NOMO-1 (cell line): ENCODE measurements at regions not wholly inside any gene's neighbourhood (a gene's known extent, or its start where the extent isn't known, plus 50 kb on each side); places are given as distances from the start of the nearest gene placed in this dataset.
"Not testable (repeated sequence)": the region's sequence is repeated elsewhere in the genome, so short reads cannot be mapped to it uniquely, and the experiment has no call there.

Experiments
- DNase-seq, 2 experiments: peaks; one replicate each; lab custom pipeline; 2025; ENCODE audit not compliant: unreplicated experiment in 2 of 2; lab: John Stamatoyannopoulos, UW

- DNase-seq = not testable (repeated sequence)
Measured at GRCh38 chr16:59809488-59809887, 1075.4 kb upstream of the GOT2 start.

DNA sequence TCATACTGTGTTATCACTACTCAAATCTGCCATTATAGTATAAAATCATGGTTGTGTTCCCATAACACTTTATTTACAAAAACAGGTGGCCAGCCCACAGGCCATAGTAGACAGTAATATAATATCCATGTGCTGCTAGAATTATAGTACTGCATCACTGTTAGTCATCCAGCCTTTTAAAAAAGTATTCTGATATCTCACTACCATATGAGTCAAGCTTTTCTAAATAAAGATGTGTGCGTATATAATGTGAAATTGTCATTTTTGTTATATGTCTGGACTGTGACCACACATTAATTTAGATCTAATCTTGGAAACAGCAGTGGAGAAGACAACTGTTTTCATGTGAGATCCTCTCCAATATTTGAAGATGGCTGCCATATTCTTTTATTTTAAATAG is 1049.1 kb upstream of the GOT2 start:
- DNase-seq = no peak

- no peak for DNase-seq
Measured at GRCh38 chr16:59773330-59773729, 1039.2 kb upstream of the GOT2 start.

GRCh38 chr16:59759296-59759695 is 1025.2 kb upstream of the GOT2 start:
- DNase-seq = no peak

- DNase-seq = no peak
Measured at GRCh38 chr16:59758848-59759247, 1024.7 kb upstream of the GOT2 start.

DNA sequence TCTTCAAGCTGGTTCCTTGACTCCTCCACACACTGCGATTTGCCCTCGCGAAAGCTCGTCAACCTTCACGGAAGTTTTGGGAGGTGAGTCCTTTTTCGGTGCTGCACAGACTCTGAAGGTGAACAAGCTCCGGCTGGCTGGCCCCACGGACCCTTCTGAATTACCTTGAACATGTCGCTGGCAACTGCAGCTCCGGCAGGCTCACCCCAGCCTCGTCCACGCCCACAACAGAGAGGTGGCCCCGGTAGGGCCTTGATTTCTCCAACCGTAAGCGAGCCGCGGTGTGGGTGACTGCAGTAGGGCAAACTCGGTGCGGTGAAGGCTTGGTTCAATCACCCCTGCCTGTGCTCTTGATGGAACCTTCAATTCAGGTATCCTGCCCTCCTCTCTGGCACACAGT is 1020.7 kb upstream of the GOT2 start:
- no peak for DNase-seq

GRCh38 chr16:59749662-59750336 is 1015.7 kb upstream of the GOT2 start:
- no peak for DNase-seq

- no peak for DNase-seq
Measured at GRCh38 chr16:59748531-59748930, 1014.4 kb upstream of the GOT2 start.

DNA sequence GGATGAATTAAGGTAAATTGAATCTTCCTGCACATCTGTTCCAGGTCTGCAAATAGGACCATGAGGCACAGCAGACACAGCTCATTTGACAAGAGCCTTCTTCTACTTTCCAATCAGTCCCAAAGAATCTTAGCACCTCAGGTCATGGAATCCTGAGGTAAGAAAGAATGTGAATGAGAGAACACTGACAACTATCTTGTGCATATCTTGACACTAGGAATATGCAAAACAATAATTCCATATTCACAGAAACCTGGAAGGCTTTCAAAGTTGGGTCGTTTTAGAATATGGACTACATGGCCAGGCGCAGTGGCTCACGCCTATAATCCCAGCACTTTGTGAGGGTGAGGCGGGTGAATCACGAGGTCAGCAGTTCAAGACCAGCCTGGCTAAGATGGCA is 1009.4 kb upstream of the GOT2 start:
- no peak for DNase-seq

DNA sequence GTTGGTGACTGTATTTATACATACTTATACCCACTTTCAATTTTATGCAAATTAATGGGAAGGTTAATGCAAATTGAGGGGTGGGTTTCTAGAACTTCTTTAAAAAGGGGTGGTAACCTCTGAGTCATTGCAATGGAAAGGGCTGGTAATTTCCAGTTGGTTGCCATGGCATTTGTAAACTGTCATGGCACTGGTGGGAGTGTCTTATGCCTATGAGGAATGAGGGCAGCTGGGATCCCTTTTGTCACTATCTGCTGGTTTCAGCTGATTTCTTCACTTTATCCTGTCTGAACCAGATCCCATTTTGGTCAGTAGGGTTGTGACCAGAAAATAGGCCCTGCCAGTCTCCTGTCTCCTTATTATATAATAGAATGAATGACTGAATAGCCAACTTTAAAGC is 1006.7 kb upstream of the GOT2 start:
- DNase-seq = no peak

DNA sequence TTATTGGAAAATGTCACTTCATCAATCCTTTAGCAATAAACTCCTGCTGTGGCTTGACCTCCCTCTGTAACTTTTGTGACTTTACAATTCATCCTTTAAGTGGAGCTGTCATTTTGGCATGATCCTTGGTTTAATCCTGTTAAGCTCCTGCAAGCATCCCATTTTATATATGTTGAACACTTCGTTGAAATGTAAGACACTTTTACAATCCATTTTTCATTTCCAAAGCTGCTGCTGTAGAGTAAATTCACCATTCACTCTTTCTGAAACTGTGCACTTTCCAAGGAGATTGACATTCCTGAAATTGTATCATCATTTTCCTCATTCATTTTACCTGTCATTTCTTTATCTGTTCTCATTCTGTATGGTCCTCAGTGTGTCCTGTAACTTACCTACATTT is 1003.2 kb upstream of the GOT2 start:
- no peak for DNase-seq

DNA sequence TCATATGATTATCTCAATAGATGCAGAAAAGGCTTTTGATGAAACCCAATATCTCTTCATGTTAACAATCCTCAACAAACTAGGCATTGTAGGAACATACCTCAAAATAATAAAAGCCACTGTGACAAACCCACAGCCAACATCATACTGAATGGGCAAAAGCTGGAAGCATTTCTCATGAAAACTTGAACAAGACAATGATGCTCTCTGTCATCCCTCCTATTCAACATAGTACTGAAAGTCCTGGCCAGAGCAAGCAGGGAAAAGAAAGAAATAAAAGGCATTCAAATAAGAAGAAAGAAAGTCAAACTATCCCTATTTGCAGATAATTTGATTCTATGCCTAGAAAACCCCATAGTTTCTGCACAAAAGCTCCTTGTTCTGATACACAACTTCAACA is 999.2 kb upstream of the GOT2 start:
- no peak for DNase-seq

GRCh38 chr16:59729613-59730012 is 995.5 kb upstream of the GOT2 start:
- DNase-seq = no peak

DNA sequence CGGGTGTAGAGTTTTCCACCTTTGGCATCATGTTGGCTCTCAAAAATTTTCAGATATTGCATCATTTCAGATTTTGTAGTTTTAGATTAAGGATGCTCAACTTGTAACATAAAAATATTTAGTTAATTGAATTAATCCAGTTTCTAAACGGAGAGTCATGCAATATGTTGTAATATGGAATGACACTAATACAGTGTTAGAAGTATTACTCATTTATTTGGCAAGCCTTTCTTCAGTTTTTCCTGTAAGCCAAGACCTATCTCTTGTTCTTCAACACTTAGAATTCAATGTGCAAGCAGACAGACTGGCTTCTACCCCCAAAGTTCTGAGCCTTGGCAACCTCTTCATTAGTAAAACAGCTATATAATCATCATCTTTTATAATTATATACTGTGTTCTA is 985.0 kb upstream of the GOT2 start:
- no peak for DNase-seq

- DNase-seq = no peak
Measured at GRCh38 chr16:59707436-59708226, 973.5 kb upstream of the GOT2 start.

- no peak for DNase-seq
Measured at GRCh38 chr16:59701963-59702930, 968.1 kb upstream of the GOT2 start.

DNA sequence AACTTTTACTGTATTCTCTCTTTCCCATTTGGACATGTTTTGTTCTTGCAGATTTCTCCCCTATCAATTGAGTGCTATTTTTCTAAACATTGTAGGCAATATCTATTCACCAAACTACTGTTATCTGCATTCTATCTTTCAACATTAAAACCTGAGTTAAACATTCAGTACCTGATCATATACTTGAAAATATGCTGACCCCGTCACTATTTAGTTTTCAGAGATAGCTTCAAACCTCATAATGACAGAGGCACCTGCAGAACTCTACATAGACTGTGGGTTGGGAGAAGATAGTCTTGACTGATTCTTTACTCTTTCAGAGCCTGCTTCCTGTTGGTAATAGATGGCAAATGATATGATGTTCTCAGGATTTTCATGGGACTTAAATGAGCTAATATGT is 965.7 kb upstream of the GOT2 start:
- DNase-seq = no peak

- DNase-seq = no peak
Measured at GRCh38 chr16:59698346-59699020, 964.4 kb upstream of the GOT2 start.

DNA sequence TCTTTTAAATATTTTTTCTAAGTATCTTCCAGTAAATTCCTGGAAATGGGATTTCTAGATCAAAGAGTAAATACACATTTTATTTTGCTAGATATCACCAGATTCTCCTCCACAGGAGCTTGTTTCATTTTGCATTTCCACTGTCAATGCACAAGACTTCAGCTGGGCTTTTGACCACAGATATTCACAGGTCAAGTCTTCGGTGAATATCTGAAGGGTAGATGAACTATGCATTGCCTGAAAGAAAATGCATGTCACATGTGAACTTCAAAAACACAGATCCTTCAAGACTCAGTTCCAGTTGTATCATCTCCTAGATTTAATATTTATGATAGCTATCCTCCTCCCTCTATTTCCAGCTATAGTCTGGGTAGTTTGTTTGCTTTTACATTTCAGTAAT is 963.6 kb upstream of the GOT2 start:
- no peak for DNase-seq

DNA sequence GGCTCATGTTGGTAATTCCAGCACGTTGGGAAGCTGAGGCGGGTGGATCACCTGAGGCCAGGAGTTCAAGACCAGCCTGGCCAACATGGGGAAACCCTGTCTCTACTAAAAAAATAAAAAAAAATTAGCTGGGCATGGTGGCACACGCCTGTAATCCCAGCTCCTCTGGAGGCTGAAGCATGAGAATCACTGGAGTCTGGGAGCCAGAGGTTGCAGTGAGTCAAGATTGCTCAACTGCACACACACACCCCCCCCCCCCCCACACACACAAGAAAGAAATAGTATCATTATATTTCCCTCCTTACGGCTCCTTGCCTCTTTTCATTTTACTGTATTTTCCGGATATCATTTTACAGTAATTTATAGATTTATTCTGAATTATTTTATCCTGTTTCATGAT is 963.1 kb upstream of the GOT2 start:
- DNase-seq = no peak

GRCh38 chr16:59696495-59696894 is 962.4 kb upstream of the GOT2 start:
- DNase-seq = no peak
